PC-9 (cell line): ENCODE measurements at regions not wholly inside any gene's neighbourhood (a gene's known extent, or its start where the extent isn't known, plus 50 kb on each side); places are given as distances from the start of the nearest gene placed in this dataset.
"Not testable (repeated sequence)": the region's sequence is repeated elsewhere in the genome, so short reads cannot be mapped to it uniquely, and the experiment has no call there.

Source experiments
- BruUV-seq: library from RNA; stranded (reverse); fragments of 400-500 nt; replicated peaks from 2 replicates; lab custom pipeline; 2021; lab: Mats Ljungman, UMichigan
- CTCF ChIA-PET: fragments of 300-600 bp; sonication (Branson Sonifier 250); formaldehyde crosslinking; loops from one replicate; lab custom pipeline; 2022; ENCODE audit warnings: antibody characterized with exemption; lab: Charles Lee
- POLR2A ChIA-PET: fragments of 300-600 bp; sonication (Branson Sonifier 250); formaldehyde crosslinking; loops from one replicate; lab custom pipeline; 2022; ENCODE audit warnings: antibody characterized with exemption; ENCODE audit not compliant: unreplicated experiment; lab: Charles Lee
- DNase-seq, 2 experiments: peaks; one replicate each; pipeline versions ENCODE4 v3.0.0 to v3.0.0-alpha.2; 2015 to 2022; ENCODE audit warnings: mixed read lengths in 1 of 2
- H2AFZ ChIP-seq: fragments of 200-600 bp; sonication (generic); 2 replicates; pipeline ENCODE4 v1.8.1; 2017; ENCODE audit warnings: antibody characterized with exemption
- H3F3A ChIP-seq: fragments of 200-600 bp; sonication (generic); 2 replicates; pipeline ENCODE4 v1.8.1; 2017; ENCODE audit warnings: antibody characterized with exemption, mild to moderate bottlenecking, low read depth; ENCODE audit not compliant: insufficient read depth
- H3K27ac ChIP-seq: fragments of 200-600 bp; sonication (generic); 2 replicates; pipeline ENCODE4 v1.6.1; 2016; ENCODE audit warnings: mixed run types
- H3K27me3 ChIP-seq: fragments of 200-600 bp; sonication (generic); 2 replicates; pipeline ENCODE4 v1.6.1; 2016; ENCODE audit warnings: low read depth, mixed run types; ENCODE audit not compliant: insufficient read depth
- H3K36me3 ChIP-seq: fragments of 200-600 bp; sonication (generic); 2 replicates; pipeline ENCODE4 v1.6.1; 2016; ENCODE audit warnings: low read depth, mixed run types
- H3K4me1 ChIP-seq: fragments of 200-600 bp; sonication (generic); replicated peaks from 2 replicates; pipeline ENCODE4 v1.6.1; 2016; ENCODE audit warnings: mixed run types; ENCODE audit not compliant: insufficient read depth
- H3K4me2 ChIP-seq: fragments of 200-600 bp; sonication (generic); 2 replicates; pipeline ENCODE4 v1.6.1; 2017; ENCODE audit warnings: mixed run types
- H3K4me3 ChIP-seq: fragments of 200-600 bp; sonication (generic); 2 replicates; pipeline ENCODE4 v1.6.1; 2016; ENCODE audit warnings: mixed run types
- H3K79me2 ChIP-seq: fragments of 200-600 bp; sonication (generic); 2 replicates; pipeline ENCODE4 v1.6.1; 2017; ENCODE audit warnings: low read depth, mixed run types
- H3K9me2 ChIP-seq: fragments of 200-600 bp; sonication (generic); 2 replicates; pipeline ENCODE4 v1.8.1; 2017; ENCODE audit warnings: mild to moderate bottlenecking; ENCODE audit not compliant: insufficient read depth
- H3K9me3 ChIP-seq: fragments of 200-600 bp; sonication (generic); 2 replicates; pipeline ENCODE4 v1.8.1; 2016; ENCODE audit warnings: low read depth; ENCODE audit not compliant: insufficient read depth
- H4K20me1 ChIP-seq: fragments of 200-600 bp; sonication (generic); 2 replicates; pipeline ENCODE4 v1.8.1; 2017; ENCODE audit not compliant: insufficient read depth
- EZH2 ChIP-seq: fragments of 200-600 bp; sonication (generic); IDR thresholded peaks from 2 replicates; pipeline ENCODE4 v1.8.0; 2017; ENCODE audit warnings: antibody characterized with exemption, low read depth
- intact Hi-C: fragments of 100-400 bp; cut with micrococcal nuclease; formaldehyde crosslinking; loops from one replicate; pipeline ENCODE4 v1.10.0; 2022; ENCODE audit not compliant: unreplicated experiment
- TF ChIP-seq, protein P1 (sequence below): fragments of 200-600 bp; sonication (generic); conservative IDR thresholded peaks from 2 replicates; pipeline ENCODE4 v1.6.1; 2017; ENCODE audit warnings: mixed run types, antibody characterized with exemption, mild to moderate bottlenecking, moderate library complexity

- no peak overlapping the region for H3K4me3 ChIP-seq
- no peaks in the 10 kb centered on the region for H3K9me2 ChIP-seq
- TF ChIP-seq EZH2: no peak
- TF ChIP-seq, protein P1, sequence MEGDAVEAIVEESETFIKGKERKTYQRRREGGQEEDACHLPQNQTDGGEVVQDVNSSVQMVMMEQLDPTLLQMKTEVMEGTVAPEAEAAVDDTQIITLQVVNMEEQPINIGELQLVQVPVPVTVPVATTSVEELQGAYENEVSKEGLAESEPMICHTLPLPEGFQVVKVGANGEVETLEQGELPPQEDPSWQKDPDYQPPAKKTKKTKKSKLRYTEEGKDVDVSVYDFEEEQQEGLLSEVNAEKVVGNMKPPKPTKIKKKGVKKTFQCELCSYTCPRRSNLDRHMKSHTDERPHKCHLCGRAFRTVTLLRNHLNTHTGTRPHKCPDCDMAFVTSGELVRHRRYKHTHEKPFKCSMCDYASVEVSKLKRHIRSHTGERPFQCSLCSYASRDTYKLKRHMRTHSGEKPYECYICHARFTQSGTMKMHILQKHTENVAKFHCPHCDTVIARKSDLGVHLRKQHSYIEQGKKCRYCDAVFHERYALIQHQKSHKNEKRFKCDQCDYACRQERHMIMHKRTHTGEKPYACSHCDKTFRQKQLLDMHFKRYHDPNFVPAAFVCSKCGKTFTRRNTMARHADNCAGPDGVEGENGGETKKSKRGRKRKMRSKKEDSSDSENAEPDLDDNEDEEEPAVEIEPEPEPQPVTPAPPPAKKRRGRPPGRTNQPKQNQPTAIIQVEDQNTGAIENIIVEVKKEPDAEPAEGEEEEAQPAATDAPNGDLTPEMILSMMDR: no peak
- H3K27me3 ChIP-seq: peaks cover 32% of the 10 kb centered on the region
- H3K27ac ChIP-seq: no peak overlapping the region
- no peaks in the 10 kb centered on the region for H3K79me2 ChIP-seq
- no peak overlapping the region for H3K4me2 ChIP-seq
- H3K4me1 ChIP-seq: no peaks in the 10 kb centered on the region
- H2AFZ ChIP-seq: no peak overlapping the region
- BruUV-seq: no TSS peak
- ChIA-PET CTCF (no interaction called here), POLR2A (no interaction called here)
- H3K9me3 ChIP-seq: no peaks in the 10 kb centered on the region
- no peaks in the 10 kb centered on the region for H4K20me1 ChIP-seq
- no peak for DNase-seq
- H3F3A ChIP-seq: no peaks in the 10 kb centered on the region
- H3K36me3 ChIP-seq: no peaks in the 10 kb centered on the region
- intact Hi-C loops: no loop called here
Measured at GRCh38 chr6:166798652-166799051, 157.7 kb downstream of the RNASET2 start.

DNA sequence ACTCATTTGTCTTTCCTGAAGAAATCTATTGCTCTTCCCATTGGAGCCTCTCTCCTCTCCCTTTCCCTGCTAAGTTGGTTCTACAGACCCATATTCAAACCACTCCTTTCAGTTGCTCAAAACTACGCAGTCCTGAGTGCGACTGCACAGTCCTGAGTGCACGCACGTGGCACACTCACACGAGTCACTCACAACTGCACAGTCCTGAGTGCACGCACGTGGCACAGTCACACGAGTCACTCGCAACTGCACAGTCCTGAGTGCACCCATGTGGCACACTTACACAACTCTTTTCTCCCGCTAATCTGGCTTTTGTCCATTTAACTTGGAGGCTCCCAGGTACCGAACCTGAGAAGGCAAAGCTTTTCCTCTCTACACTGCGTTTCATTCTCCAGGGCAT is 159.7 kb downstream of the RNASET2 start:
- TF ChIP-seq, protein P1: no peak
- no peak for TF ChIP-seq EZH2
- no peaks in the 10 kb centered on the region for H3K4me1 ChIP-seq
- ChIA-PET POLR2A (no interaction called here), CTCF (no interaction called here)
- H3K27me3 ChIP-seq: peaks cover 32% of the 10 kb centered on the region
- no peak for DNase-seq
- H3K4me3 ChIP-seq: no peak overlapping the region
- no peaks in the 10 kb centered on the region for H4K20me1 ChIP-seq
- BruUV-seq: no TSS peak
- no peaks in the 10 kb centered on the region for H3K9me2 ChIP-seq
- intact Hi-C loops: no loop called here
- H3F3A ChIP-seq: no peaks in the 10 kb centered on the region
- no peak overlapping the region for H2AFZ ChIP-seq
- H3K4me2 ChIP-seq: no peak overlapping the region
- H3K27ac ChIP-seq: no peak overlapping the region
- H3K36me3 ChIP-seq: no peaks in the 10 kb centered on the region
- H3K79me2 ChIP-seq: no peaks in the 10 kb centered on the region
- no peaks in the 10 kb centered on the region for H3K9me3 ChIP-seq

- Histone ChIP-seq H3K27ac (no peak overlapping the region), H3K9me2 (no peaks in the 10 kb centered on the region), H4K20me1 (no peaks in the 10 kb centered on the region), H3K4me3 (no peak overlapping the region), H3K9me3 (no peaks in the 10 kb centered on the region), H3K4me2 (no peak overlapping the region), H3K36me3 (no peaks in the 10 kb centered on the region), H3F3A (no peaks in the 10 kb centered on the region), H2AFZ (no peak overlapping the region), H3K4me1 (no peaks in the 10 kb centered on the region), H3K27me3 (peaks cover 32% of the 10 kb centered on the region), H3K79me2 (no peaks in the 10 kb centered on the region)
- BruUV-seq: no TSS peak
- ChIA-PET POLR2A (no interaction called here), CTCF (no interaction called here)
- intact Hi-C loops: no loop called here
- no peak for DNase-seq
- TF ChIP-seq, protein P1: no peak
- no peak for TF ChIP-seq EZH2
Measured at GRCh38 chr6:166795879-166796278, 160.5 kb downstream of the RNASET2 start.

GRCh38 chr6:166790808-166791207 is 163.8 kb upstream of the RPS6KA2 start:
- H2AFZ ChIP-seq, H3K27ac ChIP-seq, H3K79me2 ChIP-seq, H4K20me1 ChIP-seq, H3F3A ChIP-seq, H3K9me2 ChIP-seq, H3K4me1 ChIP-seq, H3K4me3 ChIP-seq, DNase-seq, H3K27me3 ChIP-seq, intact Hi-C loops, POLR2A ChIA-PET, H3K4me2 ChIP-seq, H3K36me3 ChIP-seq, BruUV-seq, CTCF ChIA-PET, H3K9me3 ChIP-seq: not testable (repeated sequence)

GRCh38 chr6:166788846-166789529 is 161.9 kb upstream of the RPS6KA2 start:
- H3K4me1 ChIP-seq, H3K27ac ChIP-seq, H3K9me3 ChIP-seq, intact Hi-C loops, H4K20me1 ChIP-seq, H3K79me2 ChIP-seq, POLR2A ChIA-PET, H3K27me3 ChIP-seq, H3F3A ChIP-seq, H2AFZ ChIP-seq, H3K9me2 ChIP-seq, H3K36me3 ChIP-seq, CTCF ChIA-PET, BruUV-seq, DNase-seq: not testable (repeated sequence)
- peak overlapping the region; percentile 57; the same call in 1 of the 2 replicates for H3K4me2 ChIP-seq
- H3K4me3 ChIP-seq: peak overlapping the region; percentile 31; the same call in 1 of the 2 replicates
